ENCODE measurements at regions not wholly inside any gene's neighbourhood (a gene's known extent, or its start where the extent isn't known, plus 50 kb on each side); places are given as distances from the start of the nearest gene placed in this dataset.
"Not testable (repeated sequence)": the region's sequence is repeated elsewhere in the genome, so short reads cannot be mapped to it uniquely, and the experiment has no call there.

GRCh38 chr14:71336489-71337192 lies 429.4 kb downstream of the PCNX1 start:
- no peak for DNase-seq

GRCh38 chr14:71338153-71338552 lies 430.9 kb downstream of the PCNX1 start:
- DNase-seq: no peak

GRCh38 chr14:71339650-71340415 lies 432.6 kb downstream of the PCNX1 start:
- no peak for DNase-seq

- DNase-seq: no peak
Measured at GRCh38 chr14:71341156-71341555, 433.9 kb downstream of the PCNX1 start.

GRCh38 chr14:71343724-71344123 lies 436.5 kb downstream of the PCNX1 start:
- DNase-seq: no peak

- DNase-seq: no peak
Measured at GRCh38 chr14:71344506-71344905, 437.2 kb downstream of the PCNX1 start.

GRCh38 chr14:71346685-71347084 lies 439.4 kb downstream of the PCNX1 start:
- no peak for DNase-seq

GRCh38 chr14:71348394-71348793 lies 441.1 kb downstream of the PCNX1 start:
- no peak for DNase-seq

- no peak for DNase-seq
Measured at GRCh38 chr14:71348817-71349216, 441.6 kb downstream of the PCNX1 start.

- no peak for DNase-seq
Measured at GRCh38 chr14:71354142-71354541, 446.9 kb downstream of the PCNX1 start.

- DNase-seq: no peak
Measured at GRCh38 chr14:71354801-71355200, 447.5 kb downstream of the PCNX1 start.

- DNase-seq: no peak
Measured at GRCh38 chr14:71355324-71356201, 448.3 kb downstream of the PCNX1 start.

- DNase-seq: no peak
Measured at GRCh38 chr14:71358209-71358931, 451.1 kb downstream of the PCNX1 start.

- not testable (repeated sequence) for DNase-seq
Measured at GRCh38 chr14:71358932-71359421, 451.7 kb downstream of the PCNX1 start.

GRCh38 chr14:71359823-71360222 lies 452.6 kb downstream of the PCNX1 start:
- no peak for DNase-seq

- DNase-seq: no peak
Measured at GRCh38 chr14:71361336-71361735, 454.1 kb downstream of the PCNX1 start.

GRCh38 chr14:71361874-71362273 lies 454.6 kb downstream of the PCNX1 start:
- no peak for DNase-seq

- DNase-seq: no peak
Measured at GRCh38 chr14:71362282-71362681, 455.0 kb downstream of the PCNX1 start.

GRCh38 chr14:71362920-71363584 lies 455.8 kb downstream of the PCNX1 start:
- no peak for DNase-seq

GRCh38 chr14:71363946-71364925 lies 457.0 kb downstream of the PCNX1 start:
- DNase-seq: no peak

- DNase-seq: no peak
Measured at GRCh38 chr14:71365361-71365760, 458.1 kb downstream of the PCNX1 start.
